Neural progenitor cell (in vitro differentiated cells): ENCODE measurements at regions not wholly inside any gene's neighbourhood (a gene's known extent, or its start where the extent isn't known, plus 50 kb on each side); places are given as distances from the start of the nearest gene placed in this dataset.

Experiments
- CTCF ChIP-seq: fragments of 200-600 bp; sonication (generic); IDR thresholded peaks from 2 replicates; pipeline ENCODE4 v1.5.1; 2017; ENCODE audit warnings: antibody characterized with exemption, mild to moderate bottlenecking
- EZH2 ChIP-seq: fragments of 200-600 bp; sonication (generic); IDR thresholded peaks from 2 replicates; pipeline ENCODE4 v1.6.1; 2017; ENCODE audit warnings: antibody characterized with exemption, mild to moderate bottlenecking, moderate library complexity

- no peak for TF ChIP-seq CTCF
- TF ChIP-seq EZH2 = no peak
These were observed 226.3 kb downstream of the ATP23 start for GRCh38 chr12:58167622-58168021.
